ENCODE measurements at regions not wholly inside any gene's neighbourhood (a gene's known extent, or its start where the extent isn't known, plus 50 kb on each side); places are given as distances from the start of the nearest gene placed in this dataset.

DNA sequence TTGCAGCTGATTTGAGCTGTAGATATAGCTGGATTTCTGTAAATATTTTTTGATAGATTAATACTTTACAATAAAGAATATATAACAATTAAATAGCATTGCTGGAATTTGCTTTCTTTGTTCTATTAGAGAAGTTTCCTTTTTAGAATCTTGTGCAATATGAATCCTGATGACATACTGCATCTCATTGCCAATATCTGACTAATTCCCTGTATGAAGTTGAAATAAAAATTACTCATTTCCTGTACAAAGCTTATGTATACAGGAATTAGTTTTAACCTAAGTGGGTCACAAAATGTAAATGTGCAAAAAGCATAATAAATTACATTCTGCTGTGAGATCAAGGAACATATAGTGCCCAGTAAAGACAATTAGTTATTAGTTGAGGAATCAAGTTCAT, 72.8 kb upstream of the TMEFF2 start:
- DNase-seq (ENCODE audit: low read depth), result no peak

DNA sequence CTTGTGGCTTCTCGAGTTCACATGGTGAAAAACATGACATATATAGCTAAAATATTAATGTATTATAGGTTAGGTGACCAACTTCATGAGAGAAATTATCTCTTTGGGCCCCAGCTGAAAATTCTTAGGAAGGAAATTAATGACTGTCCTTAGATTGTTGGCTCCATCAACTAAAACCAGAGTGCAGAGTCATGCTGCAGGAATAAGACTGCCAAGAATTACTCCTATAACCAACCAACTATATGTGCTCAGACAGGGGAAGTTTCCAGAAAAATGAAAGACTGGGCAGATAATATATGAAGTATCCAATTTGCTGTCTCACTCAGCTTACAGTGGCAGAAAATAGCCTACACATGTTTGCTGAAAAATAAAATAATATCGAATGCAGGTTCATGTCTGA, 71.0 kb upstream of the TMEFF2 start:
- no peak for DNase-seq (ENCODE audit: low read depth)

DNA sequence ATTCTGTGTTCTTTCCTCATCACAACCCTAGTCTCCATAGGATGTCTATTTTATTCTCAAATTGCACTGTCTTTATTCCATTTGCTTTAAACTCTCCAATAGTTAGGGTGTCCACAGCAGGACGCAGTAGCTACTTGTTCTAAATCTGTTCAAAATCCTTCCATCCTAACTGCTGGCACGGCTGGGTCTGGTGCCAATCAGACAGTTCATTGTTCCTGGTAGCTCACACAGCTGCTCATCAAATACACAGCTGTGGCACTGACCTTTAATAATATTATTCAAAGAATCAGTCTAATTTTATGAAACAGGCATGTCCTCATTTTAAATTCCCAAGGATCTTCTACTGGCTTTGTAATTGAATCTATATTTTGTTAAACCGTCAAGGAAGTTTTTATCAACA, 59.7 kb upstream of the TMEFF2 start:
- no peak for DNase-seq (ENCODE audit: low read depth)

DNA sequence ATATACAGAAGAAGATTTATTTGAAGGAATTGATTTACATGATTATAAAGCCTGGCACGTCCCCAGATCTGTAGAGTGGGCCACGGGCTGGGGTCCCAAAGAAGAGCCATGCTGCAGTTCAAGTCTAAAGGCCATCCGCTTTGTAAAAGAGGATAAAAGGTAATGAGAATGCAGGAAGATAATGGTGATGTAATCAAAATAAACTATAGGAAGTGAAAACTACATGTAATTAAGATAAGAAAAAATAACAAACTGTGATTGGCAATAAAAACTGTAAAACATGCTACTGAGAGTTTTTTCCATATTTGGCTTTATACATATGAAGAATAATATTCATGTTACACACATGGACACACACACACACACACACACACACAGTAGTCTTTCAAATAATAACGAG, 59.0 kb upstream of the TMEFF2 start:
- DNase-seq (ENCODE audit: low read depth), result no peak

DNA sequence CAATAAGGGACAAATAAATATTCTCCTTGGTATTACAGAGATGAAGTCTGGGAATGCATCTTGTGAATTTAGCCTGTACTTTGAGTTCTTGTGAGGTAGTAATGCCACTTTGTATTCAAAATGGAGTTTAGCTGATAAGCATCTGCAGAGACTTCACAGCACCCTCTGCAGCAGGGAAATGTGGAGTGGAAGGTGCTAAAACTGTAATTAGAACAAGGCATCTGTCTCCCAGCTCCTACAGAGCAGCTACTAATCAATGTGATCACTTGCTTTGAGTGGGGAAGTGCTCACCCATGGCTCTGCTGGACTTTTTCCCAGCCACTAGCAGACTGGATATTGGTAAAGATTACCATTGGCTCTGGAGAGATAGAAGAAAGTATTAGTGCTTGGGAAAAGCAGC, 56.2 kb upstream of the TMEFF2 start:
- no peak for DNase-seq (ENCODE audit: low read depth)

DNA sequence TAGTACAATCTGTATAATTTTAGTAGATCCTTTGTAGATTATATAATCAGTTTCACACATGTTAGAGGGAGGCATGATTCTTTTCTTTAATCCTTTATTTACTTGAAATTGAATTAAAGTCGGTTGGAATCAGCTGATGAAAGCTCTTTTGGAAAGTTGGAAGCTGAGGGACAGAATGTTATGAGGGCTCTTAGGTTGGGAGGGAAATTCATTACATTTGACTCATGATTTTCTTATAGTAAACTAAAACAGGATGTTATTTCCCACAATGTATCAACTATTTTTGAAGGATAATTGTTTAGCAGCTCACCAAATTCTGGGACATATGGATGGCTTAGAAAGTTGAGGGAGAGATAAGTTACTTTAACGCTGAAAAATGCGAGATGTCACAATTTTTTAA, 52.7 kb upstream of the TMEFF2 start:
- DNase-seq (ENCODE audit: low read depth), result no peak

DNA sequence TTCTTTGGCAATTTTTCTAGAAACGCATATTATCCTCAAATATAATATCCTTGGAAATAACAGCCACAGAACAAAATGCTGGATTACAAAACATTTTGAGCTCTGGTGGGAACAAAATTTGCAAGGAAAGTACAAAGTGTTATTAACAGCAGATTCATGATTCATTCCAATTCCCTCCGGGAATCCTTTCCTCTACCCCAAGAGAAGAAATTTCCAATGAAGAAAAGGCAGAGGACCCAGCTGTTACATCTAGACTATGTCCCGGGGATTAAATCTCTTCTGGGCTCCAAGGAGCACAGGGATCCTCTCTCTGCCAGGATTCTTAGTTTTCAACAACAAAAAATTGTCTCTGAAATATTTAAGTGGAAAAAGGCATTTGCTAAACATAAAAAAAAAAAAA, 51.6 kb upstream of the TMEFF2 start:
- no peak for DNase-seq (ENCODE audit: low read depth)

DNA sequence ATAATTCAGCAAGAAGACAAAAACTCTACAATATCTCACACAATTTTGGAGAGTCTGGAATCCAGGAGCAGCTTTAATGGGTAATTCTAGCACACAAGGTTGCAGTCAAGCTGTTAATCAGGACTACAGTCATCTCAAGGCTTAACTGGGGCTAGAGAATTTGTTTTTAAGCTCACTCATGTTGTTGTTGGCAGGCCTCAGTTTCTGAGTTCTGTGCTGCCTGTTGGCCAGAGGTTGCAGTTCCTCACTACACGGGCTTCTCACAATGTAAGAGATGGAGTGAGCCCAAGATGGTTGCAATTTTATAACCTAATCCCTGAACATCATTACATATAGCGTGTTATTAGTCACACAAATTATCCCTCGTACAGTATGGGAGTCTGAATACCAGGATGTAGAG, 50.6 kb upstream of the TMEFF2 start:
- no peak for DNase-seq (ENCODE audit: low read depth)

All from stimulated activated CD8-positive, alpha-beta memory T cell treated with anti-CD3 and anti-CD28 coated beads, Interleukin-4, amount 100 ng/mL, for 24 hours (primary cell).